Retinal pigment epithelial cell (primary cell): ENCODE measurements at regions not wholly inside any gene's neighbourhood (a gene's known extent, or its start where the extent isn't known, plus 50 kb on each side); places are given as distances from the start of the nearest gene placed in this dataset.
"Not testable (repeated sequence)": the region's sequence is repeated elsewhere in the genome, so short reads cannot be mapped to it uniquely, and the experiment has no call there.

ENCODE experiments used
- DNase-seq: peaks from one replicate; pipeline ENCODE4 v3.0.0-alpha.2; 2010; ENCODE audit warnings: low read depth
- H3K4me3 ChIP-seq: 2 replicates; pipeline ENCODE4 v1.5.1; 2011; ENCODE audit warnings: mild to moderate bottlenecking, low read length, control low read depth, moderate library complexity
- TF ChIP-seq, protein P1 (sequence below): conservative IDR thresholded peaks from 2 replicates; pipeline ENCODE4 v1.5.1; 2011; ENCODE audit warnings: low read depth, low read length, control low read depth, inconsistent platforms

DNA sequence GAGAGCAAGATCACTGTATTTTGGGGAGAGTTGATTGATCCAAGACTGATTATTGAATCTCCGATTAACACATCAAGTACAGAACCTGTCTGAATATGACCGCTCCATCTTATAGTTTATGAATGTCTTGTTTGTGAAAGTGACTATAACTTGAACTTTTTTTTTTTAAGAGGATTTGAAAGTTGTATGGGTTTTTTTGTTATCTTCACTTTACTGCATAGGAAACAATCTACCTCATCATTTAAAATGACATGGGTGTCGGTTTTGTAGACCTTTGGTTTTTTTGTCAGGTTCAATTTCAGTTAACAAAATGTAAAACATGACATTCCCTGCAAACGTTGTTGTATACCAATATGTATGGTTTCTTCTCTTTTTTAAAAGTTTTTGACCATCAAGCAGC, 103.0 kb upstream of the NUDT6 start:
- no peak for DNase-seq
- TF ChIP-seq, protein P1, sequence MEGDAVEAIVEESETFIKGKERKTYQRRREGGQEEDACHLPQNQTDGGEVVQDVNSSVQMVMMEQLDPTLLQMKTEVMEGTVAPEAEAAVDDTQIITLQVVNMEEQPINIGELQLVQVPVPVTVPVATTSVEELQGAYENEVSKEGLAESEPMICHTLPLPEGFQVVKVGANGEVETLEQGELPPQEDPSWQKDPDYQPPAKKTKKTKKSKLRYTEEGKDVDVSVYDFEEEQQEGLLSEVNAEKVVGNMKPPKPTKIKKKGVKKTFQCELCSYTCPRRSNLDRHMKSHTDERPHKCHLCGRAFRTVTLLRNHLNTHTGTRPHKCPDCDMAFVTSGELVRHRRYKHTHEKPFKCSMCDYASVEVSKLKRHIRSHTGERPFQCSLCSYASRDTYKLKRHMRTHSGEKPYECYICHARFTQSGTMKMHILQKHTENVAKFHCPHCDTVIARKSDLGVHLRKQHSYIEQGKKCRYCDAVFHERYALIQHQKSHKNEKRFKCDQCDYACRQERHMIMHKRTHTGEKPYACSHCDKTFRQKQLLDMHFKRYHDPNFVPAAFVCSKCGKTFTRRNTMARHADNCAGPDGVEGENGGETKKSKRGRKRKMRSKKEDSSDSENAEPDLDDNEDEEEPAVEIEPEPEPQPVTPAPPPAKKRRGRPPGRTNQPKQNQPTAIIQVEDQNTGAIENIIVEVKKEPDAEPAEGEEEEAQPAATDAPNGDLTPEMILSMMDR, result no peak
- no peak overlapping the region for H3K4me3 ChIP-seq

DNA sequence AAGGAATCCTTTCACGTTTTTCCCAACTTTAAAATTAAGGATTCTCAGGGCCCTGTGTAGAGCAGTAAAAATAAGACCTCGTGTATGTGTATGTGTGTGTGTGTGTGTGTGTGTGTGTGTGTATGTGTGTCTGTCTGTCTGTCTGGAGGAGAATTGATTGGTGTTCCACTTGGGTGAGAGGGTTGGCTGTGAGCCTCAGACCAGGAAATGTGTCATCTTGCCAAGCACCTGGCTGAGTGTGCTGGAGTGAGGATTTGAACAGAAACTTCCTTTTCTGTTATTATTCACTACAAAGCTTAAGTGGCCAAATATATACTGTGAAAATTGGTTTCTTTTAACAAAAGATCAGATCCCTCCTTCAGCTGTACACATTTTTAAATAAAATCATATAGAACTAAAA, 103.6 kb upstream of the NUDT6 start:
- not testable (repeated sequence) for H3K4me3 ChIP-seq, DNase-seq

DNA sequence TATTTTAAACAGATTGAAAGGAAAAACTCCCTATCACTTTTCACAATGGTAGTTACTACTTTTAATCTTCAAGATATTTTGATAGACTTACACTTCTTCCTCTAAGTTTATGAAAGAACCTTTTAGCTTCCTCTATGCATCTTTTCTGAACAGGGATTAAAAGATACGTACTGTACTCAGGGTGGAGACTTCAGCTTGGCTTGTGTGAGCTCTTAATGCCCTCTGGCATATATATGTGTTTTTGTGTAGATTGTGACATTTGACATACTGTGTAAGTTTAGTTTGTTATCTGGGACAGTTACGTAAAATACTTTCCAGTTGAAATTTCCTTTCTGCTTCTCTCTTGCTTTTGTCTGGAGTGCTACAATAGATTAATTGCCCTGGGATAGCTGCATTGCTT, 109.3 kb upstream of the NUDT6 start:
- TF ChIP-seq, protein P1, result no peak
- no peak for DNase-seq
- H3K4me3 ChIP-seq, result no peak overlapping the region

DNA sequence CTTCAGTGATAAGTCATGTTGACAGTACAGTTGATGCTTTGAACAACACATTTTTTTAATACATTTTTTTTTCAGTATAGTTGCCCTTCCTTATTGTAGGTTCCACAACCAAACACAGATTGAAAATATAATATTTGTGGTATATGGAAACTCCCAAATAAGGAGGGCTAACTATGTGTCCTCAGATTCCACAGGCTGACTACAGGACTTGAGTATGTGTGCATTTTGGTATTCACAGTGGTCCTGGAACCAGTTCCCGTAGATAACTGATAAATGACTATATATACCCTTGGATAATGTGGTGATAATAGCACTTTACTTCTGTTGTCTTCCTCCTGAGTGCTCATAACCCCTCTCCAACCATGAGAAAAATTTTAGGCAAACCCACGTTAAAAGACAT, 111.6 kb upstream of the NUDT6 start:
- H3K4me3 ChIP-seq, result no peak overlapping the region
- TF ChIP-seq, protein P1, result no peak
- no peak for DNase-seq

DNA sequence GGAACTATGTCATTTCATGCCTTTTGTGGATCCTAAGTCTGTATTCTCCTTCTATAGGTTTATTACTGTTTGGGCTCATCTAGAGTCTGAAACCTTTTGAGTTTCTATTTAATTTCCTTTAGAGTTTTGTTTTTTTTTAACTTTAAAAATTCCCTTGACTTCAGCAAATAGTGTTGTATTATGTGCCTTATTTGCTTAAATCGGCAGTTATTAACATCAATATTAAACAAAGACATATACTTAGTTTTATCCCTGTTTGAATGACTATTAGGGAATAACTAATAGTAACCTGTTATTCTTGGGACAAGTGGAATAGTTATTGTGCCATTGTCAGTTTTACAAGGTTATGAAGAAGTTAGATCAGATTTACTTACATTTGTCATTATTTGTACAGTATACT, 112.8 kb upstream of the NUDT6 start:
- no peak for DNase-seq
- TF ChIP-seq, protein P1, result no peak
- no peak overlapping the region for H3K4me3 ChIP-seq

DNA sequence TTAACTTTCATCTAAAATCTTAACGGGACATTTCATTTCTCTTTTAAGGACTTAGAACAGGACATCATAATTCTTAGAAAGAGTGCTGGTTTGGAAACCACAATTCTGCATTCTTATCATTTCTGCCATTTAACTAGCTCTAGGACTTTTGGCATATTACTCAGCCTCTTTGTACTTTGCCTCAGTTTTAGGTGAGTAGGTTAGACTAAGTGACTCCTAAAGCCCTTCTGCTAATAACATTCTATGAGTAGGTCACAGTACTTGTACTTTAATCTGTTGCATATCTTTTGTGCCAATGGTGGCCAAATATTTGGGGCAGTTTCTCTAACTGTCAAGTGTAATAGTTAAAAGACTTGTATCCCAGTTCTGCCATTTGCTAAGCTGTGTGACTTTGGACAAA, 115.4 kb upstream of the NUDT6 start:
- DNase-seq, result peak; percentile 47
- H3K4me3 ChIP-seq, result no peak overlapping the region
- TF ChIP-seq, protein P1, result no peak

DNA sequence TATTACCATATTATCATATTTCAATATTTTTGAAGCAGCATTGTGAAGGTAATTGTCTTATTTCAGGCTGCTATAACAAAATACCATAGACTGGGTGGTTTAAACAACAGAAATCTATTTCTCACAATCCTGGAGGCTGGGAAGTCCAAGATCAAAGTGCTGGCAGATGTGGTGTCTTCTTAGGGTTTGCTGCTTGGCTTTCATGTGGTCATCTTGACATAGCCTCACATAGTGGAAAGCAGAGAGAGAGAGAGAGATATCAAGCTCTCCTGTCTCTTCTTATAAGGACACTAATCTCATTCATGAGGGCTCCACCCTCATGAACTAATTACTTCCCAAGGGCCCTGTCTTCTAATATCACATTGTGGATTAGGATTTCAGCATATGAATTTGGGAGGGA, 119.7 kb upstream of the NUDT6 start:
- TF ChIP-seq, protein P1, result no peak
- no peak for DNase-seq
- no peak overlapping the region for H3K4me3 ChIP-seq

DNA sequence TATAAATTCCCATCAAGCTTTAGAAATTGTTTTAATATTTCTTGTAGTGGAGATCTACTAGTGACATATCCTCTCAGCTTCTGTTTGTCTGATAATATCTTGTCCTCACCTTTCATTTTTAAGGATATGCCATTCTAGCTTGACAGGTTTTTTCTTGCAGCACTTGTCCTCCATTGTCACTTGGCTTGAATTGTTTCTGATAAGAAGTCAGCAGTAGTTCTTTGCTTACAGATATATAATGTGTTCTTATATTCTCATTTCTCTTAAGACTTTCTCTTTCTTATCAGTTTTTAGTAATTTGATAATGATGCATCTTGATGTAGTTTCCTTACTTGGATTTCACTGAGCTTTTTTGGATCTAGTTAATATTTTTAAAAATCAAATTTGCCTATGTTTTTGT, 120.6 kb upstream of the NUDT6 start:
- TF ChIP-seq, protein P1, result no peak
- no peak overlapping the region for H3K4me3 ChIP-seq
- no peak for DNase-seq
